ENCODE measurements at regions not wholly inside any gene's neighbourhood (a gene's known extent, or its start where the extent isn't known, plus 50 kb on each side); places are given as distances from the start of the nearest gene placed in this dataset.

DNA sequence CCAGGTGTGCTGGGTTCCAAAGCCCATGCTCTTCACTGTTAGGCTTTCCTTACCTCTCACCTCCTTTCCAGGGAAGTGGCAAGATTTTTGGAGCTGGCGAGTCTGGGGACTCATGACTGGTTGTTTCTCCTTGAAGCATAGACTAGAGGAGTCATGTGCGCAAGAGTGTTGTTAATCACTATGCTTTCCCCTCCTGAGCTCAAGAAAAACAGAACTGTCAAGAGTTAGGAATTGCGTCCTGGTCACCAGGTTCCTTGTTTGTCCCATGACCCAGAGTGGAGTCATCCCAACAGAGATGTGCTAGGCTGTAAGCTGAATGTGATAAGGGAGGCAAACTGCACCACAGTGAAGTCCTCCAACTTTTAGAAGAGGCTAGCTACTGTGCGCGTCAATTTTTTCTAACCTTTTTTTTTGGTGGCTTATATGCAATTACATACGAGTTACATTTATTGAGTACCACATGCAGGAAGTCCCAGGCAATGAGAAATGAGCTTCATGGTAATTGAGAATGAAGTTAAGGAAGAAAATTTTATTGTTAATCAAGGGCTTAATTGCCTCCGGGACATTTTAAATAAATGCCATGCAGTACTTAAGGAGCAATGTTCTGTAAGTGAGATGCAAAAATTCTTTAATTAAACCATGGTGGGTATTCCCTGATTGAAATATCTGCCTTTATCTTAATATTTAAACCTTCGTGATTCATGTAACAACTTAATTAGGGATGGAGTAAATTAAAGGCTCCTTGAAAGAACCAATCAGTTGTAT is 233.9 kb downstream of the ZIC5 start:
- 91% methylated on average over 8 of the region's 8 CpGs; no CpG with 5 or more reads in 1 of the 2 experiments for WGBS, 2 experiments (ENCODE audit: extremely low coverage in 1 of 2, insufficient coverage in 1 of 2, insufficient read length in 1 of 2, insufficient replicate concordance in 2 of 2, low coverage in 1 of 2, low lambda C conversion rate in 2 of 2, missing lambda C conversion rate in 1 of 2)
- no peak overlapping the region for H3K56ac ChIP-seq (replicated peaks; ENCODE audit: insufficient read length, low read depth, low read length)
- no peak overlapping the region for H4K8ac ChIP-seq (ENCODE audit: extremely low read depth, insufficient read depth, low read length)
- no peaks in the 10 kb centered on the region for H3K79me1 ChIP-seq (ENCODE audit: low read depth, low read length)
- no peak overlapping the region for H2AFZ ChIP-seq (ENCODE audit: low read length)
- CTCF ChIA-PET (ENCODE audit: partially characterized antibody) = interaction anchor here (0.7 to 2.0 kb wide), 10 partner anchors 10 to 584 kb away, joined by 3 to 6 read pairs (median 4); no protein-coding TSS in a partner anchor
- no peak overlapping the region for H2AK5ac ChIP-seq (ENCODE audit: low read depth, low read length)
- 0 out of 2 replicates have a peak overlapping the region, but pooled peaks have one; percentile 3 for H2BK5ac ChIP-seq (ENCODE audit: low read depth, low read length)
- H3K9me3 ChIP-seq (ENCODE audit: insufficient read depth in 2 of 2, low read depth in 1 of 2, low read length in 1 of 2) = no peaks in the 10 kb centered on the region
- H3K36me3 ChIP-seq (ENCODE audit: control insufficient read depth in 2 of 4, insufficient read depth in 4 of 4, low read length in 3 of 4) = no peaks in the 10 kb centered on the region; a peak in 1 of 8 replicates
- no peak overlapping the region for H3K9ac ChIP-seq (replicated peaks in 1 of 4; ENCODE audit: extremely low read depth in 1 of 4, low read depth in 3 of 4, low read length in 3 of 4)
- FAIRE-seq = no peak
- POLR2A ChIA-PET (ENCODE audit: partially characterized antibody) = interaction anchor here (1.0 to 2.6 kb wide), 5 partner anchors 8 to 51 kb away, joined by 3 to 8 read pairs (median 3); no protein-coding TSS in a partner anchor
- H4K20me1 ChIP-seq (replicated peaks in 1 of 2; ENCODE audit: control insufficient read depth in 1 of 2, insufficient read depth in 2 of 2, low read length in 2 of 2) = no peaks in the 10 kb centered on the region
- no peaks in the 10 kb centered on the region; a peak in 1 of 4 replicates for H3K79me2 ChIP-seq (ENCODE audit: control insufficient read depth in 1 of 2, insufficient read depth in 2 of 2, low read length in 2 of 2)
- no peak overlapping the region for H2BK120ac ChIP-seq (replicated peaks; ENCODE audit: low read depth, low read length)
- peaks cover 2 to 27% (median 10%) of the 10 kb centered on the region in 4 experiments; a peak in 6 of 7 replicates for H3K4me1 ChIP-seq (replicated peaks in 1 of 4; ENCODE audit: control insufficient read depth in 3 of 4, insufficient read depth in 4 of 4, low read length in 3 of 4)
- peak overlapping the region; percentile 38 for H4K5ac ChIP-seq (ENCODE audit: insufficient read length, low read depth, low read length)
- no peak overlapping the region for H3K27ac ChIP-seq (ENCODE audit: low read depth, low read length)
- no peaks in the 10 kb centered on the region for H3K27me3 ChIP-seq (replicated peaks in 1 of 4; ENCODE audit: control insufficient read depth in 3 of 4, extremely low read depth in 1 of 4, insufficient read depth in 3 of 4, low read length in 3 of 4)
- H3K23me2 ChIP-seq (ENCODE audit: low read depth, low read length) = no peaks in the 10 kb centered on the region
- no peak overlapping the region for H3K14ac ChIP-seq (ENCODE audit: insufficient read length)
- DNase-seq (ENCODE audit: low read depth in 1 of 2, low spot score in 2 of 2) = peak in 1 of 2 experiments; percentile 37
- H2BK12ac ChIP-seq (ENCODE audit: low read depth, low read length) = no peak overlapping the region; the same call in 1 of the 2 replicates
- no peak overlapping the region for H3K18ac ChIP-seq (ENCODE audit: extremely low read depth, low read length)
- peak overlapping the region; percentile 56 for H4K91ac ChIP-seq (replicated peaks; ENCODE audit: insufficient read length, low read length)
- H3K4me3 ChIP-seq (ENCODE audit: extremely low read depth in 1 of 4, insufficient read depth in 2 of 4, low read depth in 3 of 4, low read length in 4 of 4) = no peak overlapping the region
- H2BK20ac ChIP-seq (ENCODE audit: low read length) = peak overlapping the region; percentile 24; the same call in 1 of the 2 replicates
- no peak overlapping the region for H3K4ac ChIP-seq (replicated peaks; ENCODE audit: insufficient read length, low read depth, low read length)
- no peak overlapping the region for H3K23ac ChIP-seq (ENCODE audit: insufficient read length)
- no peak overlapping the region for H2BK15ac ChIP-seq (ENCODE audit: low read length)
- H3K4me2 ChIP-seq (ENCODE audit: insufficient read depth in 1 of 2, low read depth in 2 of 2, low read length in 2 of 2) = no peak overlapping the region
- TF ChIP-seq, protein P1, sequence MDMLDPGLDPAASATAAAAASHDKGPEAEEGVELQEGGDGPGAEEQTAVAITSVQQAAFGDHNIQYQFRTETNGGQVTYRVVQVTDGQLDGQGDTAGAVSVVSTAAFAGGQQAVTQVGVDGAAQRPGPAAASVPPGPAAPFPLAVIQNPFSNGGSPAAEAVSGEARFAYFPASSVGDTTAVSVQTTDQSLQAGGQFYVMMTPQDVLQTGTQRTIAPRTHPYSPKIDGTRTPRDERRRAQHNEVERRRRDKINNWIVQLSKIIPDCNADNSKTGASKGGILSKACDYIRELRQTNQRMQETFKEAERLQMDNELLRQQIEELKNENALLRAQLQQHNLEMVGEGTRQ (IDR thresholded peaks at IDR 0.05; ENCODE audit: low read length) = no peak
- TF ChIP-seq MAFK (IDR thresholded peaks at IDR 0.05; ENCODE audit: low read depth, low read length) (no peak), HDAC6 (IDR thresholded peaks at IDR 0.05; ENCODE audit: low read depth, low read length) (no peak), CBX5 (IDR thresholded peaks at IDR 0.05; ENCODE audit: low read depth, low read length) (no peak), SAP30 (IDR thresholded peaks at IDR 0.05; ENCODE audit: insufficient read depth, insufficient replicate concordance, low read length) (no peak), ASH2L (IDR thresholded peaks at IDR 0.05; ENCODE audit: low read length) (no peak), RFX5 (IDR thresholded peaks at IDR 0.05; ENCODE audit: borderline replicate concordance, low read depth, low read length) (no peak), SIN3A (conservative IDR thresholded peaks at IDR 0.05 in 1 of 2, IDR thresholded peaks at IDR 0.05 in 1 of 2; ENCODE audit: low read depth in 1 of 2, low read length in 2 of 2) (no peak), GABPA (IDR thresholded peaks at IDR 0.05; ENCODE audit: borderline replicate concordance, insufficient read depth, low read length) (no peak)
- TF ChIP-seq, protein P2, sequence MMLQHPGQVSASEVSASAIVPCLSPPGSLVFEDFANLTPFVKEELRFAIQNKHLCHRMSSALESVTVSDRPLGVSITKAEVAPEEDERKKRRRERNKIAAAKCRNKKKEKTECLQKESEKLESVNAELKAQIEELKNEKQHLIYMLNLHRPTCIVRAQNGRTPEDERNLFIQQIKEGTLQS (IDR thresholded peaks at IDR 0.05; ENCODE audit: insufficient read depth, low read depth, low read length) = no peak

All from H1 (cell line).